Ovary (tissue), 7 donors: ENCODE measurements at regions not wholly inside any gene's neighbourhood (a gene's known extent, or its start where the extent isn't known, plus 50 kb on each side); places are given as distances from the start of the nearest gene placed in this dataset.

Experiments used
- DNase-seq, 5 donors: peaks; one replicate each; pipeline ENCODE4 v3.0.0-alpha.2; 2019 to 2020
- H3K27ac ChIP-seq, 2 donors: fragments of 200-600 bp; one replicate each; pipeline versions ENCODE4 v1.5.1 to v1.8.0; 2019 to 2022
- H3K27me3 ChIP-seq: fragments of 200-600 bp; one replicate; pipeline ENCODE4 v1.8.0; 2022
- H3K36me3 ChIP-seq: fragments of 200-600 bp; sonication (generic); one replicate; pipeline ENCODE4 v1.5.1; 2019
- H3K4me1 ChIP-seq: one replicate; pipeline ENCODE4 v1.8.1; 2013; ENCODE audit warnings: mild to moderate bottlenecking, moderate library complexity; ENCODE audit not compliant: insufficient read depth
- H3K4me3 ChIP-seq: fragments of 200-600 bp; sonication (generic); one replicate; pipeline ENCODE4 v1.5.1; 2017
- H3K9me3 ChIP-seq, 2 donors: fragments of 200-600 bp in 1 of 2; sonication (generic) in 1 of 2; one replicate each; pipeline versions ENCODE4 v1.5.1 to v1.8.1; 2013 to 2019; ENCODE audit warnings: mild to moderate bottlenecking in 1 of 2, moderate library complexity in 1 of 2
- EP300 ChIP-seq: sonication (generic); formaldehyde crosslinking; IDR thresholded peaks from one replicate; pipeline ENCODE4 v1.6.1; 2017; ENCODE audit warnings: antibody characterized with exemption
- POLR2A ChIP-seq: fragments of 450-650 bp; IDR thresholded peaks from one replicate; pipeline ENCODE4 v1.6.1; 2017; ENCODE audit warnings: antibody characterized with exemption, mild to moderate bottlenecking, moderate library complexity
- WGBS, 3 donors: extraction: QIAGEN DNeasy Blood & Tissue Kit in 1 of 3; methylation state at CpG; one replicate each; pipeline versions ENCODE4 v1.1.5 to v1.1.7; 2013 to 2017; 5-methylcytosine and 5-hydroxymethylcytosine counted together
- intact Hi-C, 4 donors: fragments of 100-400 bp; cut with DNase I; formaldehyde crosslinking; loops; one replicate each; pipeline versions ENCODE4 v1.11.0 to v1.15.1; 2022 to 2023
- TF ChIP-seq, protein P1 (sequence below), 3 donors: fragments of 450-650 bp in 2 of 3; fragments of 200-600 bp in 1 of 3; IDR thresholded peaks; one replicate each; pipeline versions ENCODE4 v1.5.1 to v1.8.0; 2016 to 2022; ENCODE audit warnings: antibody characterized with exemption in 3 of 3, mild to moderate bottlenecking in 1 of 3
- donor health status: DM: no; HTN: no; CAD: no; lungs with moderate emphysema.
- donor health status: DM: no; HTN: no; CAD: no.
- donor health status: Bipolar disorder and iron deficiency.
- donor health status: DM: no; HTN: no; CAD: no.
- donor health status: DM: yes; HTN: yes; CAD: no.

DNA sequence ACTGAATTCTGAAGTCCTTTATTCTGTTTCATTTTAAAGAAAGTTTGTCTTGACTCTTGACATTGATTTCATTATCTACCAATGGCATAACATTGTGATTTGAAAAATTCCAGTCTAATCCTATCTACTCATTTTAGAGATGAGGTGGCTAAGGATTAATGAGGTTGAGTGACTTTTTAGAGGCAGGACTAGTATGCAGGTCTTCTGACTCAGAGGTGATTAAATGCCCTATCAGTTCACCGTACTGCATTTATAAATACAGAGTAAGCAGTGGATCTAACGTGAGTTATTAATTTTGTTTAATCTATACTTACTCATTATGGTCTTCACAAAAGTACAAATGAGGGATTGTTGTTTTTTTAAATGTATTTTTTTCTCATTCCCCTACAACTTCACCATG, 277.6 kb downstream of the PTBP2 start:
- no peaks in the 10 kb centered on the region for H3K4me1 ChIP-seq
- WGBS, 3 donors = 74 to 88% (median 84%) methylated on average over 2 of the region's 2 CpGs
- H3K9me3 ChIP-seq = no peaks in the 10 kb centered on the region
- intact Hi-C loops = no loop called here
- TF ChIP-seq EP300 (no peak), POLR2A (no peak)
- TF ChIP-seq, protein P1, sequence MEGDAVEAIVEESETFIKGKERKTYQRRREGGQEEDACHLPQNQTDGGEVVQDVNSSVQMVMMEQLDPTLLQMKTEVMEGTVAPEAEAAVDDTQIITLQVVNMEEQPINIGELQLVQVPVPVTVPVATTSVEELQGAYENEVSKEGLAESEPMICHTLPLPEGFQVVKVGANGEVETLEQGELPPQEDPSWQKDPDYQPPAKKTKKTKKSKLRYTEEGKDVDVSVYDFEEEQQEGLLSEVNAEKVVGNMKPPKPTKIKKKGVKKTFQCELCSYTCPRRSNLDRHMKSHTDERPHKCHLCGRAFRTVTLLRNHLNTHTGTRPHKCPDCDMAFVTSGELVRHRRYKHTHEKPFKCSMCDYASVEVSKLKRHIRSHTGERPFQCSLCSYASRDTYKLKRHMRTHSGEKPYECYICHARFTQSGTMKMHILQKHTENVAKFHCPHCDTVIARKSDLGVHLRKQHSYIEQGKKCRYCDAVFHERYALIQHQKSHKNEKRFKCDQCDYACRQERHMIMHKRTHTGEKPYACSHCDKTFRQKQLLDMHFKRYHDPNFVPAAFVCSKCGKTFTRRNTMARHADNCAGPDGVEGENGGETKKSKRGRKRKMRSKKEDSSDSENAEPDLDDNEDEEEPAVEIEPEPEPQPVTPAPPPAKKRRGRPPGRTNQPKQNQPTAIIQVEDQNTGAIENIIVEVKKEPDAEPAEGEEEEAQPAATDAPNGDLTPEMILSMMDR (IDR thresholded peaks at IDR 0.05) = no peak
- H3K27ac ChIP-seq = no peak overlapping the region
- H3K27me3 ChIP-seq = no peaks in the 10 kb centered on the region
- H3K36me3 ChIP-seq = no peaks in the 10 kb centered on the region
- H3K4me3 ChIP-seq = no peak overlapping the region
- DNase-seq = no peak

DNA sequence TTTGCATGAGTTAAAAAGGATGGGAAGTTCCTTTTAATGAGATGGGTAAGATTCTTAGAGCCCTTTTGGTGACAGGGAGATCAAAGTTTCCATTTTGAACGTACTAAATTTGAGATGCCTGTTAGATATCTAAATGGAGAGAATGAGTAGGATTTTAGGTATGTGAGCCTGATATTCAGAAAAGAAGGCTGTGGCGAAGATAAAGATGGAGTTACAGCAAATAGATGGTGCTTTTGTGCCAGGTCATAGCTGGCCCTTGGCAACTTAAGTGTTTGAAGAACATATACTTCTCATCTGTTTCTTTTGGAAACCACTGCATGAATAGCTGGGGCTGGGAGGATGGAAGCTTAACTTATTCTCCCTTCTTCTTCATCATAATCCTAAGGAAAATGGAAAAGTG, 282.5 kb downstream of the PTBP2 start:
- 50 to 76% (median 74%) methylated on average over 2 of the region's 2 CpGs for WGBS, 3 donors
- Histone ChIP-seq H3K27me3 (no peaks in the 10 kb centered on the region), H3K9me3 (no peaks in the 10 kb centered on the region), H3K4me1 (no peaks in the 10 kb centered on the region), H3K4me3 (no peak overlapping the region), H3K27ac (no peak overlapping the region), H3K36me3 (no peaks in the 10 kb centered on the region)
- TF ChIP-seq EP300 = no peak
- TF ChIP-seq POLR2A = no peak
- TF ChIP-seq, protein P1 (IDR thresholded peaks at IDR 0.05) = no peak
- intact Hi-C loops = no loop called here
- no peak for DNase-seq

DNA sequence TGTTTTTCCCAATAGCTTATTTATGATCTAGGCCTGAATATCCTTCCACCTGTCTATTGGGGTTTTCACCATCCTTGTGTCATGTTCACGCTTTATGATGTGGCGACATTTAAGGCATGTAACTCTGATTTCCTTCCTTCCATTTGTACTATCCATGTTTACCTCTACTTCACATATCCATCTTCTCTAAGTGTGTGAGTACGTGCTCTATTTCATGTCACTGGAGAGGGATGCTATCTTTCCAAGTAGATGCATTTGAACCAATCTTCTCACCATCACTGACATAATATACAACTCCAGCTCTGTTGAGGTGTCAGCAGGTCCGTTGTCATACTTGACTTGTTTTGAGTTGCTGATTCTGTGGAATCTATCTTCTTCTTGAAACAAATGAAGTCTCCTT, 283.2 kb downstream of the PTBP2 start:
- TF ChIP-seq, protein P1 (IDR thresholded peaks at IDR 0.05) = no peak
- no peak for TF ChIP-seq POLR2A
- no peak for TF ChIP-seq EP300
- no peak for DNase-seq
- H3K27me3 ChIP-seq = no peaks in the 10 kb centered on the region
- no peaks in the 10 kb centered on the region for H3K4me1 ChIP-seq
- no peaks in the 10 kb centered on the region for H3K36me3 ChIP-seq
- intact Hi-C loops = no loop called here
- WGBS, 3 donors = 91 to 94% (median 92%) methylated on average over 4 of the region's 4 CpGs
- no peak overlapping the region for H3K27ac ChIP-seq
- no peak overlapping the region for H3K4me3 ChIP-seq
- no peaks in the 10 kb centered on the region for H3K9me3 ChIP-seq

DNA sequence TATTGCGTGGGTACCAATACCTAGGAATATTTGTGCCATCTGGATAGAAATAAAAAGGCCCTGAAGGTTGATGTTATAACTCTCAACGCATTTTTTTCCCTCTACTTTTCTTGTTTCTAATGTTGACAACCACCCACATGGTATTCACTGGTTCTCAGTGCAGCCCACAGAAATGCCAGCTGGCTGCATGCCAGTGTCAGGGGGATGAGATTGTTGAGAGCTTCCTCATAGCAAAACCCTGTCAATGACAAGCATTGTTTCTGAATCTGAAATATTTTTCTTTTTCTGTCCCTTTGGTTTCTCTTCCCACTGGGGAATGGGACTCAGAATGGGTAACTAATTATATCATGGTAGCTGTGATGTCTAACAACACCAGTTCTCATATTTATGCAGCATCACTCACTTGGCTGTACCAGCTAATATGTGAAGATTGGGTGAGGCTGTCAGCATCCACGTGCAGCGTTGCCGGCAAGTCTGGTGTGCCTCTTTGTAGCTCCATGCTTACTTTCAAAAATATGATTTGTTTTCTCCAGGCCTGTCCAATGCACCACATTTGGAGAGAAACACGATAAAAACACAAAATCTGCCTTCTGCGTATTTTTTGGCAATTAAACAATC, 284.6 kb downstream of the PTBP2 start:
- TF ChIP-seq, protein P1 (IDR thresholded peaks at IDR 0.05) = no peak
- TF ChIP-seq EP300 (no peak), POLR2A (no peak)
- Histone ChIP-seq H3K27ac (no peak overlapping the region), H3K36me3 (no peaks in the 10 kb centered on the region), H3K9me3 (no peaks in the 10 kb centered on the region), H3K27me3 (no peaks in the 10 kb centered on the region), H3K4me1 (no peaks in the 10 kb centered on the region), H3K4me3 (no peak overlapping the region)
- intact Hi-C loops = no loop called here
- DNase-seq = no peak
- 72 to 80% (median 76%) methylated on average over 7 of the region's 7 CpGs for WGBS, 3 donors
